Fibroblast of lung (primary cell): ENCODE measurements at regions not wholly inside any gene's neighbourhood (a gene's known extent, or its start where the extent isn't known, plus 50 kb on each side); places are given as distances from the start of the nearest gene placed in this dataset.

ENCODE experiments used
- EZH2 ChIP-seq: IDR thresholded peaks from 2 replicates; pipeline ENCODE4 v1.5.1; 2012; ENCODE audit warnings: low read length, control low read depth, mild to moderate bottlenecking; ENCODE audit errors: missing control alignments
- TF ChIP-seq, protein P1 (sequence below), 2 donors: IDR thresholded peaks in 1 of 2; conservative IDR thresholded peaks in 1 of 2; 1 replicate in 1 of 2; 2 replicates in 1 of 2; pipeline ENCODE4 v1.5.1; 2011 to 2012; ENCODE audit warnings: low read length in 2 of 2, control low read depth in 1 of 2, inconsistent platforms in 1 of 2, low read depth in 1 of 2, mild to moderate bottlenecking in 1 of 2

DNA sequence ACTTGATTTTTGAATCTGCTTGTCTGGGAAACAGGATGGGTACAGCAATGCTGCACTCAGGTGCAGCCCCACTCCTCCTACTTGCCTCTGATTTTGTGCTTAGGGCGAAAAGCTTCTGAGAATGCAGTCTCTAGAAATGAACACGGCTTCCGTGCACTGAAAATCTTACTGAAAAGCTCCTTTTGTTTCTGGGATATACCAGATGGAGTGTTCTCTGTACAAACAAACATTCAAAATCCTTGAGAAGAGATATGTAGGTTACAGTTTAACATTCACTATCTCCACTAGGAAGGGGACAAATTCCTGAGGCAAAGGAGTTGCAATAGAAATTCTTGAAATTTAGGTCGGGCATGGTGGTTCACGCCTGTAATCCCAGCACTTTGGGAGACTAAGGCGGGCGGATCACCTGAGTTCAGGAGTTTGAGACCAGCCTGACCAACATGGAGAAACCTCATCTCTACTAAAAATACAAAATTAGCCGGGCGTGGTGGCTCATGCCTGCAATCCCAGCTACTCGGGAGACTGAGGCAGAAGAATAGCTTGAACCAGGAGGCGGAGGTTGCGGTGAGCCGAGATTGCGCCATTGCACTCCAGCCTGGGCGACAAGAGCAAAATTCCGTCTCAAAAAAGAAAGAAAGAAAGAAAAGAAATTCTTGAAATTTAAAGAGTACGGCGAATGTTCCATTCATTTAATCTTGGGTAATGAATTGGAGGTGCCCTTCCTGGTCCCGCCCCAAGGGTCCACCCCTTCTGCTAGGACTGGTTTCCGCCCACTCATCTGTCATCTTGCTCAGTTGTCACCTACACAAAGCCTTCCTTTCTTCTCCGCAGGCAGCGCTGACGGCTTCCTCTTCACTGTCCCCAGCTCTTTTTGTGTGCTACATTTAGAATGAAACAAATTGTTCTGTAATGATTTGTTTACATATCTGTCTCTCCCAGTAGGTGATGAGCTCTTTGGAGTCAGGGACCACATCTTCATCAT lies 92.4 kb downstream of the SOCS6 start:
- no peak for TF ChIP-seq EZH2
- TF ChIP-seq, protein P1, sequence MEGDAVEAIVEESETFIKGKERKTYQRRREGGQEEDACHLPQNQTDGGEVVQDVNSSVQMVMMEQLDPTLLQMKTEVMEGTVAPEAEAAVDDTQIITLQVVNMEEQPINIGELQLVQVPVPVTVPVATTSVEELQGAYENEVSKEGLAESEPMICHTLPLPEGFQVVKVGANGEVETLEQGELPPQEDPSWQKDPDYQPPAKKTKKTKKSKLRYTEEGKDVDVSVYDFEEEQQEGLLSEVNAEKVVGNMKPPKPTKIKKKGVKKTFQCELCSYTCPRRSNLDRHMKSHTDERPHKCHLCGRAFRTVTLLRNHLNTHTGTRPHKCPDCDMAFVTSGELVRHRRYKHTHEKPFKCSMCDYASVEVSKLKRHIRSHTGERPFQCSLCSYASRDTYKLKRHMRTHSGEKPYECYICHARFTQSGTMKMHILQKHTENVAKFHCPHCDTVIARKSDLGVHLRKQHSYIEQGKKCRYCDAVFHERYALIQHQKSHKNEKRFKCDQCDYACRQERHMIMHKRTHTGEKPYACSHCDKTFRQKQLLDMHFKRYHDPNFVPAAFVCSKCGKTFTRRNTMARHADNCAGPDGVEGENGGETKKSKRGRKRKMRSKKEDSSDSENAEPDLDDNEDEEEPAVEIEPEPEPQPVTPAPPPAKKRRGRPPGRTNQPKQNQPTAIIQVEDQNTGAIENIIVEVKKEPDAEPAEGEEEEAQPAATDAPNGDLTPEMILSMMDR (conservative IDR thresholded peaks at IDR 0.05 in 1 of 2, IDR thresholded peaks at IDR 0.05 in 1 of 2; ENCODE audit: low read depth in 1 of 2, low read length in 2 of 2), result no peak
